ENCODE measurements at regions not wholly inside any gene's neighbourhood (a gene's known extent, or its start where the extent isn't known, plus 50 kb on each side); places are given as distances from the start of the nearest gene placed in this dataset.

GRCh38 chr18:45361125-45361851, 254.0 kb upstream of the SLC14A2 start:
- Mint-ChIP-seq H3K36me3 (ENCODE audit: low read depth) (no peaks in the 10 kb centered on the region), H3K9me3 (no peaks in the 10 kb centered on the region), H3K27me3 (ENCODE audit: insufficient read depth, low read depth, poor library complexity) (peaks cover 2% of the 10 kb centered on the region), H3K4me1 (peaks cover 12% of the 10 kb centered on the region), H3K27ac (no peak overlapping the region), H3K4me3 (no peak overlapping the region)
- Histone ChIP-seq H3K36me3 (ENCODE audit: insufficient read depth) (no peaks in the 10 kb centered on the region), H4K20me1 (replicated peaks; ENCODE audit: insufficient read depth) (no peaks in the 10 kb centered on the region), H3K4me1 (ENCODE audit: insufficient read depth) (no peaks in the 10 kb centered on the region), H3F3A (replicated peaks; ENCODE audit: low read depth) (no peaks in the 10 kb centered on the region), H3K4me3 (no peak overlapping the region), H3K27ac (ENCODE audit: low read depth) (no peak overlapping the region), H3K9me2 (ENCODE audit: insufficient read depth) (no peaks in the 10 kb centered on the region), H3K4me2 (no peak overlapping the region), H3K27me3 (ENCODE audit: insufficient read depth) (no peaks in the 10 kb centered on the region), H2AFZ (no peak overlapping the region), H3K79me2 (replicated peaks; ENCODE audit: insufficient read depth) (no peaks in the 10 kb centered on the region)
- no peak for ATAC-seq
- DNase-seq (ENCODE audit: low spot score), result no peak
- TF ChIP-seq NANOG (IDR thresholded peaks at IDR 0.05; ENCODE audit: borderline replicate concordance), result no peak

DNA sequence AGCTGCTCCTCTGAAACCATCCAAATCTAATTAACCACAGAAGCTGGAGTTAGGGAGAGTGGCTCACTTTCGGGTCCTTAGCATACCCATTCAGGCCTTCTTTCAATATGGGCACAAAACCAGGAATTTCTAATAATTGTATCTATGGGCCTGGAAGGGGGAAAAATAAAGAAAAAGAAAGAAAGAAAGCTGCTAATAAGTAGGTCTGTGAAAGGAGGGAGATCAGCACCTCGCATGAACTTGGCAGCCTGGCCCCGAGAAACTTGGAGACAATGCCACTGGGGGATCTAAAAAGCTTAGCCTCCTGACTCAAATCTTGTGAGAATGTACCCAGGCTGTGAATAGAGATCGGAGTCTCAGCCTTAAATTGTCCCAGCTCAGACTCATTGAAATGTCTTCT, 252.1 kb upstream of the SLC14A2 start:
- Histone ChIP-seq H3K79me2 (replicated peaks; ENCODE audit: insufficient read depth) (no peaks in the 10 kb centered on the region), H3K36me3 (ENCODE audit: insufficient read depth) (no peaks in the 10 kb centered on the region), H3K27me3 (ENCODE audit: insufficient read depth) (no peaks in the 10 kb centered on the region), H3F3A (replicated peaks; ENCODE audit: low read depth) (no peaks in the 10 kb centered on the region), H3K27ac (ENCODE audit: low read depth) (no peak overlapping the region), H3K4me3 (no peak overlapping the region), H2AFZ (no peak overlapping the region), H3K4me1 (ENCODE audit: insufficient read depth) (no peaks in the 10 kb centered on the region), H4K20me1 (replicated peaks; ENCODE audit: insufficient read depth) (no peaks in the 10 kb centered on the region), H3K9me2 (ENCODE audit: insufficient read depth) (no peaks in the 10 kb centered on the region), H3K4me2 (no peak overlapping the region)
- Mint-ChIP-seq H3K4me1 (peaks cover 12% of the 10 kb centered on the region), H3K9me3 (no peaks in the 10 kb centered on the region), H3K27me3 (ENCODE audit: insufficient read depth, low read depth, poor library complexity) (peaks cover 2% of the 10 kb centered on the region), H3K27ac (no peak overlapping the region), H3K4me3 (no peak overlapping the region), H3K36me3 (ENCODE audit: low read depth) (no peaks in the 10 kb centered on the region)
- ATAC-seq (no peak), DNase-seq (ENCODE audit: low spot score) (no peak)
- no peak for TF ChIP-seq NANOG (IDR thresholded peaks at IDR 0.05; ENCODE audit: borderline replicate concordance)

DNA sequence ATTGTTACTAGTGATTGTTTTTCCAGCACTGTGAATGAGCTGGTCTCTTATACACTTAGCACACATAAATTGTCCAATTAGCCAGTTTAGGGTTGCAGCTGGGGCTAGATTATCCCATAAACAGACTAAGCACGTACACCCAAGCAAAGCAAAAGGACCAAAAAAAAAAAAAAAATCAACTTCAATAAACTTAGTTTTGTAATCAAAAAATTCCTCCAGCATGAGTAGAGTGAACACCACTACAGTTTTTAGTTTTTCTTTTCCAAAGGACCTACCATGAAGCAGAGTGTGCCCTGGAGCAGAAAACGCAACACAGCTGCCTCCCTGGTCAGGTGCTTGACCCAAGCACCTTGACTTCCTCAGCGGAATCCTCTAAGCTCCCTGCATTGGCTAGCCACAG, 249.4 kb upstream of the SLC14A2 start:
- Histone ChIP-seq H3K4me2 (no peak overlapping the region), H2AFZ (peak overlapping the region; percentile 66; the same call in 1 of the 2 replicates), H3K27ac (ENCODE audit: low read depth) (no peak overlapping the region), H3K4me3 (no peak overlapping the region), H3K36me3 (ENCODE audit: insufficient read depth) (no peaks in the 10 kb centered on the region), H3K9me2 (ENCODE audit: insufficient read depth) (no peaks in the 10 kb centered on the region), H4K20me1 (replicated peaks; ENCODE audit: insufficient read depth) (no peaks in the 10 kb centered on the region), H3K27me3 (ENCODE audit: insufficient read depth) (no peaks in the 10 kb centered on the region), H3K4me1 (ENCODE audit: insufficient read depth) (no peaks in the 10 kb centered on the region; the same call in 1 of the 2 replicates), H3K79me2 (replicated peaks; ENCODE audit: insufficient read depth) (no peaks in the 10 kb centered on the region), H3F3A (replicated peaks; ENCODE audit: low read depth) (no peaks in the 10 kb centered on the region)
- Mint-ChIP-seq H3K9me3 (no peaks in the 10 kb centered on the region), H3K36me3 (ENCODE audit: low read depth) (no peaks in the 10 kb centered on the region), H3K27me3 (ENCODE audit: insufficient read depth, low read depth, poor library complexity) (no peaks in the 10 kb centered on the region), H3K4me3 (no peak overlapping the region), H3K4me1 (peaks cover 20% of the 10 kb centered on the region), H3K27ac (no peak overlapping the region)
- DNase-seq (ENCODE audit: low spot score), result no peak
- TF ChIP-seq REST (IDR thresholded peaks at IDR 0.05; ENCODE audit: unreplicated experiment), result no peak
- TF ChIP-seq CTCF (conservative IDR thresholded peaks at IDR 0.05; ENCODE audit: low read depth in 2 of 2), result no peak
- no peak for ATAC-seq
